NCI-H1092 (cell line): ENCODE measurements at regions not wholly inside any gene's neighbourhood (a gene's known extent, or its start where the extent isn't known, plus 50 kb on each side); places are given as distances from the start of the nearest gene placed in this dataset.
"Not testable (repeated sequence)": the region's sequence is repeated elsewhere in the genome, so short reads cannot be mapped to it uniquely, and the experiment has no call there.

Source experiments
- DNase-seq: peaks from one replicate; lab custom pipeline; 2025; lab: John Stamatoyannopoulos, UW

GRCh38 chr10:57692255-57692980 lies 575.3 kb downstream of the IPMK start:
- DNase-seq = no peak

- DNase-seq = no peak
Observed at GRCh38 chr10:57689596-57690297, 577.9 kb downstream of the IPMK start.

- DNase-seq = no peak
Observed at GRCh38 chr10:57679916-57680315, 587.8 kb downstream of the IPMK start.

- DNase-seq = no peak
Observed at GRCh38 chr10:57675125-57675524, 592.6 kb downstream of the IPMK start.

- no peak for DNase-seq
Observed at GRCh38 chr10:57673446-57673960, 594.2 kb downstream of the IPMK start.

GRCh38 chr10:57664815-57665214 lies 602.9 kb downstream of the IPMK start:
- no peak for DNase-seq

GRCh38 chr10:57663401-57663800 lies 604.3 kb downstream of the IPMK start:
- no peak for DNase-seq

- DNase-seq = no peak
Observed at GRCh38 chr10:57661206-57661605, 606.5 kb downstream of the IPMK start.

- peak; percentile 28 for DNase-seq
Observed at GRCh38 chr10:57657164-57657765, 610.4 kb downstream of the IPMK start.

- DNase-seq = no peak
Observed at GRCh38 chr10:57654856-57655255, 612.8 kb downstream of the IPMK start.

- DNase-seq = not testable (repeated sequence)
Observed at GRCh38 chr10:57645108-57645507, 622.6 kb downstream of the IPMK start.

GRCh38 chr10:57638411-57638810 lies 629.3 kb downstream of the IPMK start:
- DNase-seq = no peak

GRCh38 chr10:57628592-57629284 lies 639.0 kb downstream of the IPMK start:
- no peak for DNase-seq

- no peak for DNase-seq
Observed at GRCh38 chr10:57627642-57628178, 640.0 kb downstream of the IPMK start.

GRCh38 chr10:57624856-57625592 lies 642.7 kb downstream of the IPMK start:
- no peak for DNase-seq

GRCh38 chr10:57624066-57624465 lies 643.6 kb downstream of the IPMK start:
- no peak for DNase-seq

- DNase-seq = no peak
Observed at GRCh38 chr10:57621466-57621865, 646.2 kb downstream of the IPMK start.

GRCh38 chr10:57605948-57606485 lies 661.7 kb downstream of the IPMK start:
- DNase-seq = no peak

- DNase-seq = no peak
Observed at GRCh38 chr10:57599440-57599839, 668.3 kb downstream of the IPMK start.

GRCh38 chr10:57593983-57594573 lies 673.6 kb downstream of the IPMK start:
- no peak for DNase-seq

GRCh38 chr10:57579926-57580325 lies 687.8 kb downstream of the IPMK start:
- DNase-seq = peak; percentile 31
